Activated CD4-positive, CD25-positive, alpha-beta regulatory T cell treated with anti-CD3 and anti-CD28 coated beads, Interleukin-2, amount 50 U/mL, for 72 hours (primary cell): ENCODE measurements at regions not wholly inside any gene's neighbourhood (a gene's known extent, or its start where the extent isn't known, plus 50 kb on each side); places are given as distances from the start of the nearest gene placed in this dataset.
"Not testable (repeated sequence)": the region's sequence is repeated elsewhere in the genome, so short reads cannot be mapped to it uniquely, and the experiment has no call there.

ENCODE experiments used
- DNase-seq: peaks from one replicate; pipeline ENCODE4 v3.0.0; 2021

GRCh38 chr5:87594566-87594965 is 181.8 kb upstream of the CCNH start:
- no peak for DNase-seq

GRCh38 chr5:87589587-87589986 is 176.9 kb upstream of the CCNH start:
- no peak for DNase-seq

DNA sequence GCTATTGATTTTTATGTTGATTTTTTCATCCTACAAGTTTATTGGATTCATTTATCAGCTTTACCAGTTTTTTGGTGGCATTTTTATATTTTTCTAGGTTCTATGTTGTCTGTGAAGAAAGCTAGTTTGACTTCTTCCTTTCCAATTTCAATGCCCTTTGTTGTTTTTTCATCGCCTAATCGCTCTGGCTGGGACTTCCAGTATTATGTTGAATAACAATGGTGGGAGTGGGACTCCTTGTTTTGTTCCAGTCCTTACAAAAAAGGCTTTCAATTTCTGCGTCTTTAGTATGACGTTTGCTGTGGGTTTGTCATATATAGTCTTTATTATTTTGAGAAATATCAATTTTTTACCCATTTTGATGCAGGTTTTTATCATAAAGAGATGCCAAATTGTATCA is 175.6 kb upstream of the CCNH start:
- DNase-seq = no peak

- DNase-seq = not testable (repeated sequence)
Measured at GRCh38 chr5:87583704-87584103, 171.0 kb upstream of the CCNH start.

- DNase-seq = no peak
Measured at GRCh38 chr5:87582149-87582548, 169.4 kb upstream of the CCNH start.

DNA sequence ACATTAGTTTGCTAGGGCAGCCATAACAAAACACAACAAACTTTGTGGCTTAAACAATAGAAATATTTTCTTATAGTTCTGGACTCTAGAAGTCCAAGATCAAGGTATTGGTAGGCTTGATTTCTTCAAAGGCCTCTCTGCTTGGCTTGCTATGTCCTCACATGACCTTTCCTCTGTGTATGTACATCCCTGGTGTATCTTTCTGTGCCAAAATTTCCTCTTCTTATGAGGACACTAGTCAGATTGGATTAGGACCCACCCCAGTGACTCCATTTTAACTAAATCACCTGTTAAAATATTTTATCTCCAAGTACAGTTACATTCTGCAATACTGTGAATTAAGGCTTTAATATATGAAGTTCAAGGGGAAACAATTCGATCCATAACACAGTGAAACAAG is 168.9 kb upstream of the CCNH start:
- no peak for DNase-seq

- DNase-seq = no peak
Measured at GRCh38 chr5:87579678-87580077, 166.9 kb upstream of the CCNH start.

DNA sequence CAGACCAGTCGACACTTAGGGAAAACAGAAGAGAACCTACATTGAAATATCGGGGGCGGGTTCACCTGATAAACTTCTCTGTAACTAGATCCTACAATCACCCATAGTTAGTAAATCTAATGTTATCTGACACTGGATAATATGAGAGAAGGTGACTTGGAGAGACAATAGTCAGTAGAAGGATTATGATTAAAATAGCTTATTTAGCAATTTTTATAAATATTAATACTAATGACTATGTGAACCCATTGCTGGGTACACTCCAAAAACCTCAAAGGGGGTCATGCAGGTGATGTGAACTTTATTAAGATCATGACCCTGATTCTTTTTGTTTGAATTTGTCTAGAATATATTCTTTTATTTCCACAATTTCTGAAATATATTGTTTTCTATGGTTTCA is 164.1 kb upstream of the CCNH start:
- DNase-seq = no peak

GRCh38 chr5:87576306-87576705 is 163.6 kb upstream of the CCNH start:
- not testable (repeated sequence) for DNase-seq

- DNase-seq = no peak
Measured at GRCh38 chr5:87574106-87574505, 161.4 kb upstream of the CCNH start.

GRCh38 chr5:87572611-87573010 is 159.9 kb upstream of the CCNH start:
- no peak for DNase-seq

DNA sequence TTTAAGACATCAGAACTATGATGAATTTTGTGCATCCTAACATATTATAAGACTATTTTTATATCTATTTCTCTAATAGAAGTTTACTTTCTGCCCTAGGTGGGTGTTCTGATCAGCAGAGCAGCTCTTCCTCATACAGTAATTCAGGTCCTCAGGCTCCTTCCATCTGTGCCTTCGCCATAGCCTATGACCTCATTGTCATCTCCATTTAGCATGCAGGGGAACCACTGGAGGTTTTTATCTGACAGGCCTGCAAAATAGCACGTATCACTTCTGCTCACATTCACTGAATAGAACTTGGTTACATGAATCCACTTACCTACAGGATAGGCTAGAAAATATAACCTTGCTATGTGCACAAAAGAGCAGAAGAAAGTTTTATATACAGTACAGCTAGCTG is 159.4 kb upstream of the CCNH start:
- DNase-seq = no peak

- no peak for DNase-seq
Measured at GRCh38 chr5:87570366-87570765, 157.6 kb upstream of the CCNH start.

- no peak for DNase-seq
Measured at GRCh38 chr5:87562068-87562467, 149.3 kb upstream of the CCNH start.

DNA sequence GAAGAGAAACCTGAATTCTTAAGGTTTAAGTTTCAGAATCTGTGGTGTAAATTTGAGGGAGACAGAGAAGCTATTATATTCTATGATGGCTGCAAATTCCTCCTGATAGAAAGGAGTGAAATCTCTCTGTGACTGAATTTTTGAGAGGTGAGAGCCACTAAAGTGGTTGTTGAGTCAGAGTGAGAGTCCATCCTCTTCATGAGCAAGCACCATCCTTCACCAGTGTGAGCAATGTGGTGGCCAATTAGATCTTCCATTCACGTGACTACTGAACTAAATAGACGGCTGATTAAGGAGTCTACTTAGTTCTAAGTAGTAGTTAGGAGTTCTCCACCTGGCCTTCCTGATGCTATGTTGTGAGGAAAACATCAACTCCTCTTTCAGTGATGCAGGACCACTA is 147.8 kb upstream of the CCNH start:
- DNase-seq = no peak

DNA sequence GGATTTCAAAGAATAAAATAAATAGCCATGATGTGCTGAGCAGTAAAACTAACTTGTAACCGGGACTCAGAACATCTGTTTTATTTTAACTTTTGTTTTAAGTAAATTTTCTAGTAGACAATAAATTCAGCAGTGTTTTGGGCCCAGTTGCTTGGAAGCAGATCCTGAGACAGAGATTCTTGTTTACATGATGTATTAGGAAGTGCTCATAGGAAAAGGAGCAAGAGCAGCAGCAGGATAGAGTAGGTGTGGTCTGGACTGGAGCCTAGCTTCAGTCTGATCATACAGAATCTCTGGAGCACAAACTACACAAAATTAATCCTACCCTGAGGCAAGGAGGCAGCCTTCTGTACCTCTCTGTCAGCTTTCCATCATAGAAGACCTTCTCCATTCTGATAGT is 139.2 kb upstream of the CCNH start:
- no peak for DNase-seq

DNA sequence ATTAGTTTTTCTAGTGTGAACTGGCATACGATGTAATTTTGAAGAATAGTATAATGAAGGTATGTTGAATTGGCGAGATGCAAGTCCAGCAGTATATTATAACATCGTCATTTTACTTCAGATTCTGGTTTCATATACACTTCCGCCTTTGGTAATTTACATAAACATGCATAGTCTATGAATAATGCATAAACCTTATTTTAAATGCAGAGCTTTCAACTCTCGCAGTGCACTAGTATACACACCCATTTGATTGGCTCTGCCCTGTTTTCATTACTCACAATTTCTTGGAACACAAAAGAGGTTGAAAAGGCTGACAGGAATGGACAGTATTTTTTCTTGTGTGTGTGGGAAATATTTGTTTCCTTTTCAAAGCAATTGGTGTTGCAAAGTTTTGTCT is 128.9 kb upstream of the CCNH start:
- DNase-seq = no peak

DNA sequence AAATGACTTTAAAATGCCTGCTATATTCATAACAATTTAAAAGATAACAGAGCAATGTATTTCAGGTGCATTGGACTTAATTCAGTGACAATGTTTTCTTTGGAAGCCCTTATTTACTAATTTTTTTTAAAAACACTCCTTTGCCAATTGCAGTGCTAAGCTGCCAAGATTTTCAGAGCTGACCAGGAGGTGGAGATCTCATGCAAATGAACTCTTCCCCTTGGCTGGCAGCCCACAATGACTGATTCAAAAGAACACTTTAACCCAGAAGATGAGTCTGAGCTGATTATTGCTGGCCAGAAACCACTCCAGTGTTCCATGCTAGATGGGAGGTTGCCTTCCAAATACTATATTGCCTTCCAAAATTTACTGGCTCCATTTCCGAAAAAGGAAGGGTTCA is 128.3 kb upstream of the CCNH start:
- DNase-seq = no peak

DNA sequence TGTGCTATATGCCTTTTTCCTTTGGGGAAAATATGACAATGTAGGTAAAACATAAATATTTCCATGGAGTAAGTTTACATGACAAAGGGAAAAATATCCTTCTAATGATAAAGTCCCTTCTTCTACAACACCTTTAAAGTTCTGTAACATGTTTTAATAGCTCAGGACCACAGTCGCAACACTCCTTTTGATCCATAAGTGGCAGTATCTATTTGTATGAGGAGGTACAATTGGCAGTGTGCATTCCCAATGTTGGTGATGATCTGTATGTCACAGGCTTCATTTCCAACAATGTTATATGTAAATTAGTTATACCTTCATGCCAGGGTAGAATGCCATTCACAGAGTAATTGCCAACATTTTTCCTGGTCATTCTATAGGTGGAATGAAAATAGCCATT is 127.1 kb upstream of the CCNH start:
- DNase-seq = no peak

DNA sequence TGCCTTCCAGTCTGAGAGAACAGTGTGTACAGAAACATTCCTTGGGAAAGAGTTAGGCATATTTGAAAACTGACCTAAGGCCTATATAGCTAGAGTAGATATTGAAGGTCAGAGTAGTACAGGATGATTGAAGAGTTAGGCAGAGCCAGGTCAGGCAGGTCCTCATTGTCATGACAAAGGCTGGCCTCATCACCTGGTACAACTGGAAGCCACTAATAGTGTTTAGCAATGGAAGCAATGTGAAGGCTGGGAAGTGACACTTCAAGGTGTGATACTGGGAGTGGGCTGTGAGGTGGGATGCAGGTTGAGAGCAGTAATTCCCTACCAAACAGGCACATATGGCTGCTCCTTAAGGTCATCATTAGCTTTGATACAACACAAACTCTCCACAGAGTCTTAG is 123.6 kb upstream of the CCNH start:
- DNase-seq = no peak

DNA sequence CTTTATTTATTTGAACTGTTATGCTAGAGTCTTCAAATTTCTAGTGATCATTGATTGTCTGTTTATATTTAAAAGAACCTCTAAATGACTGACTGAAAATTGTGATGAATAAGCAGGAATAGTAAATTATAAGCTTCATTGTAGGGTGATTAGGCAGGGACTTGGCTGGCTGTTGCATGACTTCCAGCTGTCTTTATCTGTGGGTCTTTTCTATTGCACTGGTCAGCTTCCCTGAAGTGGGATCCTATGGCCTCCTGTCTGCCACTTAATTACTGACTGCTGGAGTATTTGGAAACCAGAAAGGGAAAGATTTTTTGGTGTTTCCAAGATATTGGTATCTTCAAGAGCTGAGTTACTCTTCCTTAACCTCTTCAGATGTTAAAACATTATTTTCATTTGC is 123.0 kb upstream of the CCNH start:
- DNase-seq = no peak

DNA sequence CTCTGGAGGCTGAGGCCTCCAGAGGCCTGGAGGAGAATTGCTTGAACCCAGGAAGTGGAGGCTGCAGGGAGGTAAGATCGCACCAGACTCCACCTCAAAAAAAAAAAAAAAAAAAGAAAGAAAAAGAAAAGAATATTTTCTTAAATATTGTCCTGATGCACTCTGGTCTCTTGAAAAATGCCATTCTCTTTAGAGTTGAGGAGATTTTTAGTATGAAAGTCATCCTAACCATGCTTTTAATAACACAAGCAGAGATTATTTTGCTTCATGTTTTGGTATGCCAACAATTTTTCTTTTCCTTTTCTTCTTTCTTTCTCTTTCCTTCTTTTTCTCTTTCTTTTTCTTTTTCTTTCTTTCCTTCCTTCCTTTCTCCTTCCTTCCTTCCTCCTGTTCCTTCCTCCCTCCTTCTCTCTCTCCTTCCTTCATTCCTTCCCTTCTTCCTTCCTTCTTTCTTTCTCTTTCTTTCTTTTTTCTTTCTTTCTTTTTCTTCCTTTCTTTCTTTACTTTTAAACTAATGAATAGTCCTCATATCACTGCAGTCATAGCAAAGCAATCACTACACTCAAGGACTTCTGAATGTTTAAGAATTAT is 116.9 kb upstream of the CCNH start:
- no peak for DNase-seq

DNA sequence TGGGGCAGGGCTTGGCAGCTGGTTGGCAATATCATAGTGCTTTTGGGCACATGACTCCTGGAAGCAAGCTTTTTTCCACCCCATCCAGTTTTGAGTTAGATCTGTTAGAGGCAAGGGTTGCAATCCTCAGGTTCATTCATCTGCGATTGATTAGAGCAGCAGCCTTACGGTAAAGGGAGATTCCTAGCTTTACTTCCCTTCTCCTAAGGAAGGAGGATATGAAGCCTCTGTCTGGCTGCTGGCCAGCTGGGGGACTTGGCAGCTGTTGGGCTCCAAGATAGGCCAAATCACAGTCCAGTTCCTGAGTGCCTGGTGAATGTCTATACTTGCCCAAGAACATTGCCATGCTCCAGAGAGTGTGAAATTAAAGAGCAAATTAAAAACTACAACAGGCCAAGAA is 113.4 kb upstream of the CCNH start:
- DNase-seq = no peak

GRCh38 chr5:87524217-87524616 is 111.5 kb upstream of the CCNH start:
- no peak for DNase-seq

DNA sequence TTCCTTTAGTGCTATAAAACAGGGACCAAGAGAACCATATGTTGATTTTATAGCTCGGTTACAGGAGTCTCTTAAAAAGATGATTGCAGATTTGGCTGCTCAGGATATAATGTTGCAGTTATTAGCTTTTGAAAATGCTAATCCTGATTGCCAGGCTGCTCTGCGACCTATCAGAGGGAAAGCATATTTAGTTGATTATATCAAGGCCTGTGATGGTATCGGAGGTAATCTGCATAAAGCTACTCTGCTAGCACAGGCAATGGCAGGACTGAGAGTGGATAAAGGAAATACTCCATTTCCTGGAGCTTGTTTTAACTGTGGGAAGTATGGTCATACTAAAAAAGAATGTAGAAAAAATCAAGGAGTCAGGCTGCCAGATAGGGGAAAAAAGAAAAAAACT is 99.0 kb upstream of the CCNH start:
- not testable (repeated sequence) for DNase-seq

DNA sequence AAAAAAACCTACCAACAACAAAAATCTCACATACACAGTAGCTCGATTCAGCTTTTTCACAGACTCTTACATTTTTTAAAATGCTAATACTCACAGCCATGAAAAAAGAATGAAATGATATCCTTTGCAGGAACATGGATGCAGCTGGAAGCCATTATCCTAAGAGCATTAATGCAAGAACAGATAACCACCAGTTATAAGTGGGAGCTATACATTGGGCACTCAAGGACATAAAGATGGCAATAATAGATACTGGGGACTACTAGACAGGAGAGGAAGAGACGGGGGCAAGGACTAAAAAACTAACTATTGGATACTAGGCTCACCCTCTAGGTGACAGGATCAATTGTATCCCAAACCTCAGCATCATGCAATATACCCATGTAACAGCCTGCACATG is 90.3 kb upstream of the CCNH start:
- no peak for DNase-seq
